Stomach (tissue), 4 donors: ENCODE measurements at regions not wholly inside any gene's neighbourhood (a gene's known extent, or its start where the extent isn't known, plus 50 kb on each side); places are given as distances from the start of the nearest gene placed in this dataset.

Experiments
- POLR2A ChIP-seq, 4 donors: fragments of 450-650 bp; IDR thresholded peaks; one replicate each; pipeline ENCODE4 v1.6.1; 2016; ENCODE audit warnings: antibody characterized with exemption in 4 of 4, control low read depth in 2 of 4, mild to moderate bottlenecking in 1 of 4, moderate library complexity in 1 of 4
- POLR2AphosphoS5 ChIP-seq, 3 donors: sonication (generic); formaldehyde crosslinking; IDR thresholded peaks; one replicate each; pipeline ENCODE4 v1.6.1; 2016; ENCODE audit warnings: antibody characterized with exemption in 3 of 3
- TF ChIP-seq, protein P1 (sequence below), 7 experiments: fragments of 450-650 bp in 4 of 7; fragments of 200-600 bp in 3 of 7; sonication (generic) in 3 of 7; IDR thresholded peaks; one replicate each; pipeline ENCODE4 v1.5.1; 2016 to 2019; ENCODE audit warnings: antibody characterized with exemption in 7 of 7, control low read depth in 2 of 7, mild to moderate bottlenecking in 1 of 7

DNA sequence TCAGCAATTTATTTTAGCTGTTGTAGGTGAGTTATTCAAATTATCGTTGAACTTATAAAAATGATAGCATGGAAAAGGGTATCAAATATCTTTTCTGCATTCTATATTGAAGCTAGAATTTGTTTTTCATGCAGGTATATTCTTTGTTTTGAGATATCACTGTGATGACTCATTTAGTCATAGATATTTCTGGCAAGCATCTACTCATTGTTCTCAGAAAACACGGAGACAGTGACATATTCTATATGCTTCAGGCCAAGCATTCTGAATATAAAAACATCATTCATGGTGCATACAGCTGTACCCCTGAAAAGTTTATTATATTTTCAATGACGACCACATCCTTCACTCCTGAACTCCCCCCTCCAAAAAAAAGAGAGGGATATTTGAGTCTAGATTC, 150.3 kb upstream of the GRIA1 start:
- TF ChIP-seq, protein P1, sequence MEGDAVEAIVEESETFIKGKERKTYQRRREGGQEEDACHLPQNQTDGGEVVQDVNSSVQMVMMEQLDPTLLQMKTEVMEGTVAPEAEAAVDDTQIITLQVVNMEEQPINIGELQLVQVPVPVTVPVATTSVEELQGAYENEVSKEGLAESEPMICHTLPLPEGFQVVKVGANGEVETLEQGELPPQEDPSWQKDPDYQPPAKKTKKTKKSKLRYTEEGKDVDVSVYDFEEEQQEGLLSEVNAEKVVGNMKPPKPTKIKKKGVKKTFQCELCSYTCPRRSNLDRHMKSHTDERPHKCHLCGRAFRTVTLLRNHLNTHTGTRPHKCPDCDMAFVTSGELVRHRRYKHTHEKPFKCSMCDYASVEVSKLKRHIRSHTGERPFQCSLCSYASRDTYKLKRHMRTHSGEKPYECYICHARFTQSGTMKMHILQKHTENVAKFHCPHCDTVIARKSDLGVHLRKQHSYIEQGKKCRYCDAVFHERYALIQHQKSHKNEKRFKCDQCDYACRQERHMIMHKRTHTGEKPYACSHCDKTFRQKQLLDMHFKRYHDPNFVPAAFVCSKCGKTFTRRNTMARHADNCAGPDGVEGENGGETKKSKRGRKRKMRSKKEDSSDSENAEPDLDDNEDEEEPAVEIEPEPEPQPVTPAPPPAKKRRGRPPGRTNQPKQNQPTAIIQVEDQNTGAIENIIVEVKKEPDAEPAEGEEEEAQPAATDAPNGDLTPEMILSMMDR (IDR thresholded peaks at IDR 0.05), result no peak
- no peak for TF ChIP-seq POLR2AphosphoS5 (IDR thresholded peaks at IDR 0.05)
- no peak for TF ChIP-seq POLR2A (IDR thresholded peaks at IDR 0.05)
